ENCODE measurements at regions not wholly inside any gene's neighbourhood (a gene's known extent, or its start where the extent isn't known, plus 50 kb on each side); places are given as distances from the start of the nearest gene placed in this dataset.

GRCh38 chr16:48932216-48932855, 322.4 kb upstream of the N4BP1 start:
- no peak for DNase-seq

DNA sequence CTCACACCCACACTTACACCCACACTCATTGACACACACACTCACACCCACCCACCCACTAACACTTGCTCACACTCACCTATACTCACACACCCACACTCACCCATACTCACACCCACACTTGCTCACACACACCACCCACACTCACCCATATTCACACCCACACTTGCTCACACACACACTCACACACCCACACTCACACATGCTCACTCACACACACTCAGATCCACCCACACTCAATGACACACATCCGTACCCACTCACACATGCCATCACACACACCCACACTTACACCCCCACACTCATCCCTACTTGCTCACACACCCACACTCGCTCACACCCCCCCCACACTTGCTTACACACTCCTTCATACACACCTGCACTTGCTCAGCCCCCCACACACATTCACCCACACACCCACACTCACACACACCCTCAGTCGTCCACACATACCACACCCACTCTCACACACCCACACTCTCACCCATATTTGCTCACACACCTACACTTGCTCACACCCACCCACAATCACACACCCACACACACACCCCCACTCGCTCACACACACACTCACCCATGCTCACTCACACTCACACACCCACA, 321.1 kb upstream of the N4BP1 start:
- DNase-seq, result no peak

DNA sequence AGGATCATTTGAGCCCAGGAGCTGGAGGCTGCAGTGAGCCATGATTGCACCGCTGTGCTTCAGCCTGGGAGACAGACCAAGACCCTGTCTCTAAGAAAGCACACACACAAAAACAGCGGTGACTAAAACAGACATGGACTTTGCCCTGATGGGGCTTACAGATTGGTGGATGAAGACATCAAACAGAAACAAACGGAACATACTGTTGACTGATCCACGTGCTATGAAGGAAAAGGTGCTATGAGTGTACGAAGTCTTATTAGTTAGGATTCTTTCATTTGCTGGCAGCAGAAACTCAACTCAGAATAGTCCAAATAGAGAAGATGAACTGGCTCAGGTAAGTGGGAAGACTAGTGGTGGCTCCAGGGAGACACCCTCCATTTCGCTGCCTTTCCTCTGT, 309.8 kb upstream of the N4BP1 start:
- DNase-seq, result no peak

GRCh38 chr16:48918520-48919258, 308.7 kb upstream of the N4BP1 start:
- no peak for DNase-seq

GRCh38 chr16:48916566-48916965, 306.6 kb upstream of the N4BP1 start:
- no peak for DNase-seq

- no peak for DNase-seq
Measured at GRCh38 chr16:48914070-48914469, 304.1 kb upstream of the N4BP1 start.

GRCh38 chr16:48913384-48913783, 303.4 kb upstream of the N4BP1 start:
- no peak for DNase-seq

DNA sequence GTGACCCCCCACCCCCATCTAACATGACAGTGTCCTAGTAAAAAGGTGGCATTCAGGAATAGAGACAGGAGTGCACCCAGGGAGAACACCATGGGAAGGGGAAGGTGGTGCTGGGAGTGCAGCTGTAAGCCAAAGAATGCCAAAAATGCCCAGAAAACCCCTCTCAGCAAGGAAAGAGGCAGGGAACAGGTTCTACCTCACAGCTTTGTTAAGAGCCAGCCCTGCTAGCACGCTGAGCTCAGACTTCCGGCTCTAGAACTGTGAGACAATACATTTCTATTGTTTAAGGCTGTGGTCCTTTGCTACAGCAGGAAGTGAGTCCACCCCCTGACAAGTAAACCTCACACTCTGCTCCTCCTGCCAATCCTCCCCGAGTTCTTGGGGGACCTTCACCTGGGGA, 302.4 kb upstream of the N4BP1 start:
- no peak for DNase-seq

DNA sequence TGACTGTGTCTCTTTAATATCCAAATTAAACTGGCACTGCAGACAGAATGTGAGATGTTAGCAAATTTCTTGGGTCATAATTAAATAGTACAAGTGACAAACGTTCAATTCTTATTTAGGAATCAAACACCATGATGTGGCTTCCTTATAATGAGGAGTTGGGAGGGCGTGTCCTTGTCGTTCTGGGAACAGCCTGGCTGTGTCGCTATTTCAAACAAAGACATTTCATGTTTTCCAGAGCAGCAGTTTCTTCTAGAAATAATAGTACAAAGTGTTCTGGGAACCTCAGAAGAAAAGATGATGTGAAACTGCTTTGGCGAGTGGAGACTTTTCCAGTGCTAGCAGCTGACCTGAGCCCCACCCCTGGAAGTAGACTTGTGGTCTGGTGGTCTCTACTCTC, 301.7 kb upstream of the N4BP1 start:
- no peak for DNase-seq

DNA sequence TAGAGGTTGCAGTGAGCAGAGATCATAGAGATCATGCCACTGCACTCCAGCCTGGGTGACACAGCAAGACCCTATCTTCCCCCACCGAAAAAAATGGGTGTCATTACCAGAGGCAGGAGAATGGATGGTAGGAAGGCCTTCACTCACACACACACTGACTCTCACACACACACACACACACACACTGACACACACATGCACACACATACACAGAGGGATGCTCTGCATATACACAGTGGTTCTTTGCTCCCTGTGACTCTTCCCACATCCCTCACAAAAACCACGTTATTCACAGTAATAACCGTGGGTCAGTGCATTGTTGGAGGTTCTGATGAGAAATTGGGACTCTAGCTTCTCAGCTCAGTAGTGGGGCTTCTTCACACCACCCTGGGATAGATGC, 300.2 kb upstream of the N4BP1 start:
- DNase-seq, result no peak

GRCh38 chr16:48909231-48909630, 299.3 kb upstream of the N4BP1 start:
- DNase-seq, result no peak

DNA sequence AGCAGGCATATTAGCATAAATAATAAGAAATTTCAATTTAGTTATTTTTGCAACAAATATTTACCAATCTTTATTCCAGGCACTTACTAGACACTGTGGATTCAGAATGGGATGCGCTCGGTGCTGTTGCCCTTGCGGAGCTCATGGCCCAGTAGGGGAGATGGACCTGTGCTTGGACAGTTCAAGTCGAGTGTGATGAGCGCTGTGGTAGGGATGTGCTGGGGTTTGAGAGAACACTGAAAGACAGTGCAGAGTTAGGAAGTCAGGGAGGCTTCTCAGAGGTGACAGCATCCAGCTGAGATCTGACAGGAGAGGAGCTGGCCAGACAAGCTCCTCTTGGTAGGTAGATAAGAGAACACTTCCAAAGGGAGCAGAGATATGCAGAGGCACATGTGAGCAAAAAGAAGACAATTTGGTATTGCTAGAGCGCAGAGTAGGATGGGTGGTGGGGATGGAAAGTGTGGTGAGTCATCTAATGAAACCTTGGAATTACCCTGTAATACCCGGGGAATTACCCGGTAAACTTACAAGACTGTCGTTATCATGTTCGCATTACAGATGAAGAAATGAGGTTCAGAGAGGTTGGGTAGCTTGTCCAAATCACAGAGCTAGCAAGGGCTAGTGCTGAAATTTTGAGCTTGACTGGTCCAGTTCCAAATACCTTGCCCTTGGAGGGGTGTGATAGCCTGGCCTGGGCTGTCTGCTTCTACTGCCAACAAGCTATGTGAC, 298.1 kb upstream of the N4BP1 start:
- DNase-seq, result no peak

DNA sequence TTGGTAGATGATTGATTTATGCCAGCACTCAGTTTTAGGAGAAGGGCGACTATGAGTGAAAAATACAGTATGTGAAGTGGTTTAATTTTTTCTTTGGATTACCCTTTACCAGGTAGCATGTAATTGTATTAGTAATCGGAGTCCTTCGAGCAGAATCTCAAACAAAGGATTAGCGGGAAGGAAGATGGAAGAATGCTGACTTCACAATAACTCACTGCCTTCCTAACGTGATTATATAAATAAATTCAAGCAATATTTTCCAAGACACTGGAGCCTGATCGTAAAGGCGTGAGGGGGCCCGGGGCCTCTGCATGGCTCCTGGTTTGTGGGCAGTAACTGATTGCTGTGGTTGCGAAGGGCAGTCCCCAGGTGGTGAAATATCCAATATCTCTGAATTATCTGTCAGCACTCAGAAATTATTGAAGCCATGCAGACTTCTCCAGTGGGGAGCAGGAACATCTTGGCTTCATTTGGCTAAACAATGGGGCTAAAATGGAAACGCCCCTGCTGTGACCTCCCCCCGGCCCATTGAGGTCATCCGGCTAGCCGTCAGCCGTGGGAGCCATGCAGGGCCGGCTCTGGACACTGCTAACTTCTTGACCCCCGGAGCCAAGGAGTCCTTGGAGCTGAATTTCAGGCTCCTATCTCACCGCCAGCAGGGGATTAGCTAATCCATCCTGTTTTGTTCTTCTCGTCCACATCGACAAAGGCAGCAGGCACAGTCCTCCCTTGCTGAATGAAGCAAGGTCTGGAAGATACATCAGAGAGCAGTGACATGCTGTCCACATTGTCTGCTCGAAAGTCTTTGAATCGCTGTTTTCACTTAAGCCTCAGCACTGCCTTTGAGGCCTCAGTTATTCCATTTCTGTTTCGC, 295.9 kb upstream of the N4BP1 start:
- DNase-seq, result no peak

- no peak for DNase-seq
Measured at GRCh38 chr16:48904333-48904732, 294.4 kb upstream of the N4BP1 start.

- DNase-seq, result no peak
Measured at GRCh38 chr16:48903039-48903438, 293.1 kb upstream of the N4BP1 start.

- no peak for DNase-seq
Measured at GRCh38 chr16:48901712-48902374, 291.9 kb upstream of the N4BP1 start.

DNA sequence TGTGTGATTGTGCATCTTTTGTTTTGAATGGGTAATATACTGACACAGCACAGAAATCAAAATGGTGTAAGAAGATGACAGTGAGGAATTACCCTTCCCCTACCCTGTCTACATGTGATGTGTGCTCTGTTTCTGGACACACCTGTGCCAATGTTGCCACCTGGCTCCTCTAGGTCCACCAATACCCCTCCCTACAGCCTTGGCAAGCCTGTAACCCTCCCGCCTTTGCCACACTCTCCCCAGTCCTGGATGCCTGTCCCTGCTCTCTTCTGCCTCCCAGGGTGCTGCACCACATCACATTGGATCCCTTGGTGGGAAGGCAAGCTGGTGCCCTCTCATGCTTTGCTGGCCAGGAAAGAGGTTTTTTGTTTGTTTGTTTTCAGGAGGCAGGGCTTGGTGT, 289.5 kb upstream of the N4BP1 start:
- DNase-seq, result no peak

- DNase-seq, result no peak
Measured at GRCh38 chr16:48897698-48898205, 287.8 kb upstream of the N4BP1 start.

DNA sequence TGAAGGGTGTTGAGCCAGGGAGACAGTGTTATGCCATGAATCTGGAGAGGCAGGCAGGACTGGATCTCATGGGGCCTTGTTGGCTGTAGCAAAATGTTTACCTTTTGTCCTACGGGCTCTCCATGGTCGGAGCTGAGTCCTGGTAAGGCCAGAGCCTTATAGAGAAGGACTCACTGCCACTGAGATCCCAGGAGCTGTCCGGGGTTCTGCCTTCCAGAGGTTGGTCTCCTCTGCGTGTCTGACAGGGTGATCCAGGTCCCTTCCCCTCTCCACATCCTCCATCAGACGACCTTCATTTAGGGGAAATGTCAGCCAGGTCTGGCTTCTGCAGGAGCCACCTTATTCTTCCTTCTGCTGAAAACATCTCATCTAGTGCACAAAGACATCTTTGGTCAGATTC, 285.2 kb upstream of the N4BP1 start:
- no peak for DNase-seq

- no peak for DNase-seq
Measured at GRCh38 chr16:48892893-48893292, 282.9 kb upstream of the N4BP1 start.

GRCh38 chr16:48887646-48888210, 277.7 kb upstream of the N4BP1 start:
- no peak for DNase-seq

Measured in occipital lobe (tissue), 1 donor.